ENCODE measurements at regions not wholly inside any gene's neighbourhood (a gene's known extent, or its start where the extent isn't known, plus 50 kb on each side); places are given as distances from the start of the nearest gene placed in this dataset.
"Not testable (repeated sequence)": the region's sequence is repeated elsewhere in the genome, so short reads cannot be mapped to it uniquely, and the experiment has no call there.

DNA sequence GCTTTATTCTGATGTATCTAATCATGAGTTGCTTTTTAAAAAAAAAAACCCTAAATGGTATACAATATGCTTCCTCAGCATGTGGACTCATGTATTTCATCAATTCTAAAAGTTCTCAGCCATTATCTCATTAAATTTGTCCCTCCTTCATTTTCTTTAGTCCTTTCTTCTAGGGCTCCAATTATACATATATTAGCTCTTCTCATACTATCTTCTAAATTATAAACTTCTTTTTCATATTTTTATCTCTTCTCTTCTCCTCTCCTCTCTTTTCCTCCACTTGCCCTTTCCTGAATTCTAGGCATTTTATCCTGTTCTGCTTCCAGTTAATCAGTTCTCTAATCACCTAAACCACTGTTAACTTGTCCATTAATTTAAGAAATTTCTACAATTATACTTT lies 55.0 kb upstream of the IL33 start:
- DNase-seq (ENCODE audit: low read depth): no peak

DNA sequence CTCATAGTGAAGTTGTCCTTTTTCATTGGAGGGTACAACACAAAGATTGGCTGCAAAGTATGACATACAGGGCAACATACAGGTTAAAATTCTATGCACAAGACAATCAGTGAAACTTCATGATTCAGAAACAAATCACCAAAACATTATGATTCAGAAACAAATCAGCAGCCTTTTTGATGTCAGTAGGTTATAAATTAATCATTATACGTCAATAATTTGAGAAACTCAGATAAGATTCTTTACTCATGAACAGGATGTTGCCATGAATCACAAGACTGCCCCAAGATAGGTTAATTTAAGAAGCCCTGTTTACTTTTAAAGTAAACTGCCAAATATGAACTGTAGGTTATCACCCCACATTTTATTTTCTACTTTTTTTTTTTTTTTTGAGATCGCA lies 62.2 kb upstream of the IL33 start:
- no peak for DNase-seq (ENCODE audit: low read depth)

DNA sequence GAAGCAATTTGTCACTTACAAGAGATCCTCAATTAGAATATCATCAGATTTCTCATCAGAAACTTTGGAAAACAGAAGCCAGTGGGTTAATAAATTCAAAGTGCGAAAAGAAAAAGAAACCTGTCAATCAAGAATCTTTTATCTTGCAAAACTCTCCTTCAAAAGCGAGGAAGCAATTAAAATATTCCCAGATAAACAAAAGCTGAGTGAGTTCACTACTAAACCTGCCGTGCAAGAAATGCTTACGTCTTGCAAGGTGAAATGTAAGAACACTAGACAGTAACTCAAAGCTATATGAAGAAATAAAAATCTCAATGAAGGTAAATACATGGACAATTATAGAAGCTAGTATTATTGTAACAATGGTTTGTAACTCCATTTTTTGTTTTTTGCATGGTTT lies 62.8 kb upstream of the IL33 start:
- no peak for DNase-seq (ENCODE audit: low read depth)

DNA sequence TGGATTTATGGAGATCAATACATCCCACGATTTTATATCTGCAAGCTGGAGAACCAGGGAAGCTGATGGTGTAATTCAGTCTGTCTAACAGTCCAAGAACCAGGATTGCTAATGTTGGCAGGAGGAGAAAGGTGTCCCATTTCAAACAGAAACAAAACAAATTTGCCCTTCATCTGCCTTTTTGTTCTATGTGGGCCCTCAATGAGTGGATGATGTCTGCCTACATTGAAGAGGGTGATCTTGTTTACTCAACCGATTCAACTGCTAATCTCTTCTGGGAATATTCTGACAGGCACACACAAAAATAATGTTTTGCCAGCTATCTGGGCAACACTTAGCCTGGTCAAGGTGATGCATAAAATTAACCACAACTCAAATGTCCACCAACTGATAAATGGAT lies 65.1 kb upstream of the IL33 start:
- no peak for DNase-seq (ENCODE audit: low read depth)

DNA sequence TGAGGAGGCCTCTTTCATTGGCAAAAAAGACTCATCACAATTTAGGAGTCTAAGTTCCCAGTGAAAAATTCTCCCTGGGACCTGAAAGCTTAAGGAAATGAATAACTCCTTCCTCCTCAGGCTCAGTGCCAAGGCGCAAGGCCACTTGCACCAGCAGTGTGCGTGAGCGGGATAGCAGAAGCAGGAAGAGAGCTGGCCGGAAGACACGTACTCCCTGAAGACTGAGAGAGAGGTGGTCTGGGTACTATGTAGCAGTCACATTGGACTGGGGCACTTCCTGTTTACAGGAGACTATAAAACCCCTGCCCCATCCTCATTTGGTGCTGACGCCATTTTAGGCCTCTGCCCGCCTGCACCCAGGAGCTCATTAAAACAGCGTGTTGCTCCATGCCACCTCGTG lies 66.3 kb upstream of the IL33 start:
- no peak for DNase-seq (ENCODE audit: low read depth)

DNA sequence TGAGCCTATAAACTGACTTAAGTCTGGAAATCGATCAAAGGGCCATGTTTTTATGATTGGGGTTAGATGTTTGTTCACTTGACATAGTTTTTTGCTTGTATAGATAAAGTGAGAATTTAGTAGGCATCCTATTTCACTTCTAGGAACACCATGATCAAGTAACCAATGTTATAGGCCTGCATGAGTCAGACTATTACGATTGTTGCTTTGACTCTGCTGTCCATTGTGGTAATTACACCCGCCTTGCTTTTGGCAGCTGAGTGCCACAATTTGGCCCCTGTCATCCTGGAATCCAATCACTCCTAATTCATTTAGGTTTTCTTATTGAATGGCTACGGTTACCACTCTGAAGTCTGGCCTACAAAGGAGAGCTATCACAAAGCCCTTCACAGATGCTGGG lies 67.8 kb upstream of the IL33 start:
- DNase-seq (ENCODE audit: low read depth): no peak

DNA sequence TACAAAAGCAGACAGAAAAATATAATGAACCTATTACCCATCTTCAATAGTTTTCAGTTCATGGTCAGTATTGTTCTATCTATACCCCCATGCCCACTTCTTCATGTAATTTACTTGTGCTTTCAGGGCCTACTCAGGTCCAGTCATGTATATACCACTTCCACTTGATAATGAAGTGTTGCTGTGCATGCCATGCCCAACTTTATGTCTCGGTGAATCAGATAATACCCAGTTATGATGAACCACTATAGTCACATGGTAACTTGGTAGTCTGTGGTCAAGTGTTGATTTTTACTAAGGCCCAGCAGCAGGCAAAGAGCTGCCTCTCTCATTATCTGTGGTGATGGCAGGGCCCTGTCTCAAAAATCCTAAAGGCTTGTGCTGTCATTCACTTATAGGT lies 70.7 kb upstream of the IL33 start:
- DNase-seq (ENCODE audit: low read depth): no peak

DNA sequence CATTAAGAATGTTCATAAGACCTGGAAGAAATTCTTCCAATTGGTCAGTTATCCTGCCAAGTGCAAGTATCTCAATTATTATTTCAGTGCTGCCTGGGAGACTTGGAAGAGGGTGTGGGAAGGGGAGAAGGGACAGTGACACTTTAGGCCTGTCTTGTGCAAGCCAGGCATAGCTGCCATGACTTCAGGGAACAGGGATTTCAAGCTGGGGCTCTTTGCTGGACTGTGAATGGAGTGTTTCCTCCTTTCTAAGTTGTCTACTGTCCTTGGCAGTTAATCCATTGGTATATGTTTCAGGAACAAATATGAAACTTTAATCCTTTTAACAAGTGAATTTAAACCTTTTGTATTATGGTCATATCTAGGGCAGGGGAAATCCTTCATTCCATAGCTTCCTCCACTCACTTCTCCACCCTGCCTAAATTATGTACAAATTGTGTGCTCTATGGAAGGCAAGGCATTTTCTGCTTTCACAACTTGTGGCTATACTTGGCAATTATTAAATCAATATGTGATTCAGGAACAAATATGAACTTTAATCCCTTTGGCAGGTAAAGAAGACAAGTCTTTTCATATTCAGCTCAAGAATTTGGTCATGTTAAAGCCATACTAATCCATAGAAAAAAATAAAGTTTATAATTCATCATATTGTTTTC lies 72.7 kb upstream of the IL33 start:
- DNase-seq (ENCODE audit: low read depth): no peak

DNA sequence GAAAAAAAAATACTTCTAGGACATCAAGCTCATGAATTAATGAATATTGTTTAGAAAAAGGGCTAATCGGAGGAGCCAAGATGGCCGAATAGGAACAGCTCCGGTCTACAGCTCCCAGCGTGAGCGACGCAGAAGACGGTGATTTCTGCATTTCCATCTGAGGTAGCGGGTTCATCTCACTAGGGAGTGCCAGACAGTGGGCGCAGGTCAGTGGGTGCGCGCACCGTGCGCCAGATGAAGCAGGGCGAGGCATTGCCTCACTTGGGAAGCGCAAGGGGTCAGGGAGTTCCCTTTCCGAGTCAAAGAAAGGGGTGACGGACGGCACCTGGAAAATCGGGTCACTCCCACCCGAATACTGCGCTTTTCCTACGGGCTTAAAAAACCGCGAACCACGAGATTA lies 79.8 kb upstream of the IL33 start:
- not testable (repeated sequence) for DNase-seq (ENCODE audit: low read depth)

DNA sequence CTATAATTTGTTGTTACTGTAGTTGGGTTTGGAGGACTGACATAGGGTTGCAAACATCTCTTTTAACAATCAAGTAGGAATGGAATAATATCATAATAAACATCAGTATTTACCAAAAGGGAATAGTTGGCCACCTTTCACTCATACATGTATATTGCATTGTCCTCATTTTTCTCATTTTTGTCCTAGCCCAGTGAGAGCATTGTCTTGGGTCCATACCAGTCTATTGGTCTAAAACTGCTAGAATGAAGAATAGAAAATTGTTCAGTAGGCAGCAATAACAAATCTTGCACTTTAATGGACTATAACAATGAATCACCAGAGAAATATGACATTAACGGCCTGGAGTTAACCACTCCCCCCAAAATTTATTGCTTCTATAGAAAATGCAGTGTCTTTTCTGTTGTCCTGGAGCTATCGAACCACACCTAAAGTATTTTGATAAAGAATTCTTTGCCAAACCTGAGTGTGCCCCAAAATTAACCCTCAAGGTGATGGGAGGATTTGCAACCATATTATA lies 80.9 kb upstream of the IL33 start:
- no peak for DNase-seq (ENCODE audit: low read depth)

DNA sequence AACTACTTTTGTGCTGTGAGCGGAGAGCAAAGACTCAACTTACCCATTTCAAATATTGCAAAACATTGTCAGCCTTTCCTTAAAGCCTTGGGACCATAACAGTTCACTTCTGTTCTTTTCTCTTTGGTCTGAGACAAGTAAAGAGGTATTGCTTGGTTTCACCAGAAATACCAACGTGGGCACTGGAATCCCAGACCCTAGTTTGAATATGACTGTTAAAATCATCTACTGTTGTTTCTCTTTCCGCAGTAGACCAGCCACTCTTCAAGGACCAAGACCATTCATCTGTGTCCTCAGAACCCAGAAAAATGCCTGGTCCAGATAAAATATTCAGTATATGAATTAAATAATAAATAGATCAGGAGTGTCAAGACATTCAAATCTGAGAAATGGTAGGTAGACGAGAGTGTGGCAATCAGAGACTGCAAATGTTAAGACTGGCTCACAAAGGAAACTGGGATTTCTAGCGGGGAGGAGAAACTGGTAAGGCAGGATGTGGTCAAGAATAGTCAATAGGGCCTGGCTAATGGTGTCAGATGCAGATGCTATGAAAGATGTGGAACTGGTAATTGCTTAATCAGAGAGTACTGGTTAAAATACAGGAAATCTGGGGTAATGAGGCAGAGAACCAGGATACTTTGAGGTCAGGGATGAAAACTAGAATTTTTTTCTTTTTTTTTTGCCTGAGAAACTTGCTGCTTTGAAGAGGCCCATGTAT lies 82.1 kb upstream of the IL33 start:
- no peak for DNase-seq (ENCODE audit: low read depth)

DNA sequence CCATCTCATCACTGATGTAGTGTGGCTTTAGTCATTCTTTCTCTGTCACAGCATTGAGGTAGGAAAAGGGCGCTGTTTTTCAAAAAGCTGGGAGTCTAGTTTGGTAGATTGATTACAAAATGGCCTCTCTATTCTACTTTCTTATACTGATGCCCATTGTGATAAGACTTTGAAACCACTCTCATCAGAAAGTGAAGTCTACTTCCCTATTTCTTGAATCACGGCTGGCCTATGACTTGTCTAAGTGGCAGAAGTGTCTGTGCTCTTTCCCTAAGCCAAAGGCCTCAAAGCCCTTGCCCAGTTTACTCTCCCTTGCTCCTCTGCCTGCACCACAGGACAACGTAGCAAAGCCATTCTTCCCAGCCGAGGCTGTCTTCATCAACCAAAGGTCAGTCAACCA lies 83.0 kb upstream of the IL33 start:
- DNase-seq (ENCODE audit: low read depth): no peak

DNA sequence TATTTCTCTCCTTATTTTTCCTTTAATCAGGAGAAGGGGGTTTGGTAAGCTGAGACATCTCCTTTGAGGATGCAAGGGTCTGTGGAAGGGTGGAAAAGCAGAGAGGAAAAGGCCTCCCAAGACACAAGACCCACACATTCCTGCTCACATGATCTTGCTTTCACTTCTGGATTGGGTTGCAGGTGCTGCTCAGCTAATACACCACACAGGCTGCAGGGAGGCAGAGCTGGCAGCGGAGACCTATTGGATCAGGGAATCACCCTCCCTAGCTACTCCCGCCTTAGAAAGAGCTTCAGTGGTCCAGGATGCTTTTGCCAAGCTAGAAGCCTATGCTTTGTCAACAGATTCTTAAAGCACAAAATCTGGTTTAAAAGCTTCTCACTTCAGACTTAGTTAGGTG lies 87.6 kb upstream of the IL33 start:
- no peak for DNase-seq (ENCODE audit: low read depth)

DNA sequence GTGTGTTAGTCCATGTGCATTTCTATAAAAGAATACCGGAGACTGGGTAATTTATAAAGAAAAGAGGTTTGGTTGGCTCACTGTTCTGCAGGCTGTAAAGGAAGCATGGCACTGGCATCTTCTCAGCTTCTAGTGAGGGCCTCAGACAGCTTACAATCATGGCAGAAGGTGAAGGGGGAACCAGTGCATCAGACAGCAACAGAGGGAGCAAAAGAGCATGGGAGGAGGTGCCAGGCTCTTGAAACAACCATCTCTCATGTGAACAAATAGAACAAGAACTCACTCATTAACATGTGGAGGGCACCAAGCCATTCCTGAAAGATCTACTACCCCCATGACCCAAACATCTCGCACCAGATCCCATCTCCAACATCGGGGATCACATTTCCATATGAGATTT lies 89.2 kb upstream of the IL33 start:
- no peak for DNase-seq (ENCODE audit: low read depth)

DNA sequence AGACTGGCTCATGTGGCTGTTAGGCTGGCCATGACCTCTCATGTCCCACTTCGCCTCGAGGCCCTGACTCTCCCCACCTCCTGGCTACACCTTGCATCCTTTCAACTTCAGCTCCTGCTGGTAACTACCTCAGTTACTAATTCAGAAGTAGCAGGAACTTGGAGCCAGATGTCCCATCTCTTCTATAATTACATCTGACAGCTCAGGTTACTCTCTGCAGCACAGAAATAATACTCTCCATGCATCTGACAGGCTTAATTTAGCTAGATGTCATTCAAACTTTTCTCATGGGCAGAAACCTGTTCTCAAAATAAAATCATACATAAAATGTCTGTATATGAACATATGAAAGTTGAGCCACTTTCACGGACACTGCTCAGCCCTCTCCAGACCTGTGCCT lies 92.2 kb upstream of the IL33 start:
- no peak for DNase-seq (ENCODE audit: low read depth)

DNA sequence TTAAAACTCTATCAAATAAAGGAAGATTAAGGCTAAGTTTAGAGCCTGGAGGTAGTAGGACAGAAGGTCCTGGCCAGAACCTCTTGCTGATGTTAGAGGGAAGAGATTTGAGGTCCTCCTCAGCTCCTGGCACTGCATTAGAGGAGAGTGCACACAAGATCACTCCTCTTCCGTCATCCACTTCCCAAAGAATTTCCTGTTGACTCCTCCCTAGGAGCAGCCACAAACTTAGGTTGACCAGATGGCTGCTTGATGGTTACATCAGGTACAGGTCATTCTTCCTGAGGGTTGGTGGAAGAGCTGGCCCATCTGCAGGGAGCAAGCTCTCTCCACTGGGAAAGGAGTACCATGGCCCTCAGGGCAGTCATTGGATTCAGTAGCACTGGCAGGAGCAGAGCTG lies 93.9 kb upstream of the IL33 start:
- no peak for DNase-seq (ENCODE audit: low read depth)

DNA sequence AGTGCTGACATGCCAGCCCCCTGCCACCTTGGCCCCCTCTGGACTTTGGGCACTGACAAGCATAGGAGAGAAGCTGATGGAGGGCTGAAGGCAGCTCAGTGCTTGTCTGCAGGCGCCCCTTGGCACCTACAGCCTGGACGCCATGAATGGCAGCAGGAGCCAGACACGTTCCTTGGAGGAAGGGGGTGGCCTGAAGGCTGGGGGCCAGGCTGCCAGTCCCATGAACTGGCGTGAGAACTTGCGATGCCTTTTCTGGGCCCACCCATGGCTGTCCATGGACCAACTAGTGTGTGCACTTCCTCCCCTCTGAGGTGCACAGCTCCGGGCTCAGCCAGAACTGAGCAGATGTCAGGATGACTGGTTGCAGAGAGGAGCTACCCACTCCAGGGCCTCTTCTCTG lies 99.0 kb upstream of the RANBP6 start:
- no peak for DNase-seq (ENCODE audit: low read depth)

DNA sequence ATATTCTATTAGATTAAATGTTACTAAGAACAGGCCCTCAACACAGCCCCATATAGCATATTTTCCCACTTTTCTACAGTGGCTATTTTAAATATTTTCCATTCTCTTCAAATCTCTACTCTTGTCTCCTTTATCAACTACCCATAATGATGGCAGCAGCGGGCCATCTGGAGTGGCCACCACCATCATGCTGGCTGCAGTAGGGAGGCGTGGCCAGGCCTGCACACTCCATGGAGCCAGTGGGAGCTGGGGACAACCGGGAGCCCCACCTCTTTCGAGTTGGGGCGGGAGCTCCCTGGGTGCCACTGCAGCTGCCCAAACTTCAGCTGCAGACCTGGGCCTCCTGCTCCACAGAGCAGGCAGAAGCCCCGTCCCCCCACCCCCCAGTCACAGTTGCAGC lies 98.4 kb upstream of the RANBP6 start:
- DNase-seq (ENCODE audit: low read depth): no peak

DNA sequence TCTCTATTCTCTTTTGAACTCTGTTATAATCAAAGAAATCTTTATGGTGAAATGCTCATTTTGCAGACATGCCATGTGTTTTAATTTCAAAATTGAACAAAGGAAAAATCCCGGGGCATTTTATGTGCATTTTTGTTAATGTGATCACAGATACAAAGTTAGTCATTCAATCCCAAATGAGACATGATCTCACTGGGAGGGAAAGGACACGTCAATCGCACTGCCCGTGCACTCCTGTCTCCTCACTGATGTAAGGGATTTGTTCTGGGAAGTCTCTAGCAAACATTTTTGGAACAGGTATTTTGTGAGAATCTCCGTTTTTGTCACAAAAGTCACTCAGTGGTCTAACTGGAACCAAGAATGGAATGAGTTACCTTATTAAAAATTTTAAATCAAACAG lies 97.9 kb upstream of the RANBP6 start:
- no peak for DNase-seq (ENCODE audit: low read depth)

DNA sequence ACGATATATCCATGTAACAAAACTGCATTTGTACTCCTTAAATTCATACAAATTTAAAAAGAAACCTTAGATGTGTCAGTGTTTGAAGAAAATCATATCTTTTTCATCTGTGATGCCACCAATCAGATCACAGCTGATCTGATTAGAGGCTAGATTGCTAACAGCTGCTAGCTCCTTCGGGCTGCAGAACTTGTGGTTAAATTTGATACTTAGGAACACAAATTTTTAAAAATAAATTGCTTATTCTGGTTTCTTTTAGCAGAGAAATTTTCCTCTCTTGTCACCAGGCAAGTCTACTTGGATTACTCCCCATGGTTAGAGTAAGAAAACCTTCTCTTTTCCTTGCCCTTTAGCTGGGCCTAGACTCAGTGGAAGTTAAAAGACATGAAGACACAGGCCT lies 94.6 kb upstream of the RANBP6 start:
- no peak for DNase-seq (ENCODE audit: low read depth)

DNA sequence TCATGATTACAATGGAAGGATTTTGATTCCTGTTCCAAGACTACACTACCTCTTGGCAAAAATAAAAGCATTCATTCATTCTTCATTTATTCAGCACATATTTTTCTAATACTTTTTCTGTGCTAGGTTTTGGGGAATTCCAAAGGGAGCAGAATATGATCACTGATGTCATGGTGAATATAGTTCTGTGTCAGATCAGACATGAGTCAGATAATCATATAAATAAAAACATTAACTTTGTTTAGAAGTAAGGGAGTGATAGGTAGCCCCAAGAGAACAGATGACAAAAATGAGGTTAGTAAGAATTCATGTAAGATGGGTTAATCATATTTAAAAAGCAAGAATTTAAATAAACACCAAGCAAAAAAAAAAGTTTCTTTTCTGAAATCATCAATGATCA lies 94.1 kb upstream of the RANBP6 start:
- DNase-seq (ENCODE audit: low read depth): no peak

DNA sequence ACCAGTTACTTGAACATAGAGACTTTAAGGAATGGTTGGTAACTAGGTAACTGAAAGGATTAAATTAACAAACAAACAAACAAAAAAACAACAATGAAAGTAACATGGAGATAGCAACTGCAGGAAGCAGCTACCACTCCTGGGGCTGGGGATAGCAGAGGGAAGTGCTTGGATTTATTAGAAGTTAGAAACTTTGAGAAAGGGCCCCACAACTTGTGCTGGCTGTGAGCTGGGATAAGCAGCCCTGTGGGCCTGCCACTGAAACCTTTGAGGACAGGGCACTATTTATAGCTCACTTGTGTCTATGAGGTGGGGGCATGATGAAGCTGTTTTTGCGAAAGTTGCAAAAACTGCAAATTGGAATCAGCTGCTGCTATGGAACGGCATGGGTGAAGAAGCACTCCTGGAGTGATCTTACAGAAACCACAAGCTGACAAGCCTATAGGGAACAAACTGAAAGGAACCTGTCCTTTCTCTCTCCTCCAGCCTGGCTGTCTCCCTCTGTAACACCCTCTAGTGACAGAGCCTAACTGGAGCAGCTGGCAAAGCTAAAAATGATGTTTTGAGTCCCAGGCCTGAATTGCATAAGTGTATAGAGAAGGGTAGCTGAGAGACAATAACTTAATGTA lies 91.4 kb upstream of the RANBP6 start:
- DNase-seq (ENCODE audit: low read depth): no peak

DNA sequence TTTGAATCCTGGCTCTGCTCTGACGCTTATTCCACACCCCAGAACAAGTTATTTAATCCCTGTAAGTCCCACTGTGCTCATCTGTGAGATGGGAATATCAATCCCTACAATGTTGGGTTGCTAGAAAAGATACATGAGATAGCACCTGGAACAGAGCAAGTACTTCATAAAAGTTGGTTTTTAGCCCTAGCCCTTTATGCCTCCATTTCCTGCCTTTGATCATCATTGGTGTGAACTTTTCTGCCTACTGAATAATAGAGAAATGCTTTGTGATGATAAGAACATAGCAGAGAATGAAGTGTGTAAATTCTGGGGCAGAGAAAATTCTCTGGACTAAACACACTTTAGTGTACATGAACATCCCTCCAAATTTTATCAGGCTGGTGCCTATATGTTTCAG lies 90.3 kb upstream of the RANBP6 start:
- DNase-seq (ENCODE audit: low read depth): no peak

DNA sequence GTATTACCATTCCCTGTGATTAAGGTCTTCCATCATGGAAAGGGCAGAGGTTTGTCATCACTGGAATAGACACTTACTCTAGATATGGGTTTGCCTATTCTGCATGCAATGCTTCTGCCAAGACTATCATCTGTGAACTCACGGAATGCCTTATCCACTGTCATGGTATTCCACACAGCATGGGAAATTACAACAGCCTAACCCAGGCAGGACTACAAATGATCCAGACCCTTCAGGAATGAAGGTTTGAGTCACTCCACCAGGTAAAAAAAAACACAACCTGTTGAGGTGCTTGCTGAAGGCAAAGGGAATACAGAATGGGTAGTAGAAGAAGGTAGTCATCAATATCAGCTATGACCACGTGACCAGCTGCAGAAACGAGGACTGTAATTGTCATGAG lies 89.0 kb upstream of the RANBP6 start:
- DNase-seq (ENCODE audit: low read depth): not testable (repeated sequence)
